ENCODE measurements at regions not wholly inside any gene's neighbourhood (a gene's known extent, or its start where the extent isn't known, plus 50 kb on each side); places are given as distances from the start of the nearest gene placed in this dataset.

GRCh38 chr5:58043032-58043945 lies 416.6 kb downstream of the PLK2 start:
- DNase-seq (ENCODE audit: low read depth): no peak
- Histone ChIP-seq H3K27me3 (ENCODE audit: control insufficient read depth, insufficient read depth, low read length) (no peaks in the 10 kb centered on the region), H3K4me3 (ENCODE audit: low read depth, low read length) (no peak overlapping the region), H3K36me3 (ENCODE audit: control insufficient read depth, insufficient read depth, low read length) (no peaks in the 10 kb centered on the region)
- TF ChIP-seq CTCF (IDR thresholded peaks at IDR 0.05; ENCODE audit: insufficient read depth, low read length, poor library complexity, severe bottlenecking): no peak

- no peaks in the 10 kb centered on the region for H3K27me3 ChIP-seq (ENCODE audit: control insufficient read depth, insufficient read depth, low read length)
- H3K36me3 ChIP-seq (ENCODE audit: control insufficient read depth, insufficient read depth, low read length): no peaks in the 10 kb centered on the region
- DNase-seq (ENCODE audit: low read depth): no peak
- TF ChIP-seq CTCF (IDR thresholded peaks at IDR 0.05; ENCODE audit: insufficient read depth, low read length, poor library complexity, severe bottlenecking): no peak
- H3K4me3 ChIP-seq (ENCODE audit: low read depth, low read length): no peak overlapping the region
These were observed 418.0 kb downstream of the PLK2 start for GRCh38 chr5:58041884-58042283.

- TF ChIP-seq CTCF (IDR thresholded peaks at IDR 0.05; ENCODE audit: insufficient read depth, low read length, poor library complexity, severe bottlenecking): no peak
- no peak for DNase-seq (ENCODE audit: low read depth)
- H3K27me3 ChIP-seq (ENCODE audit: control insufficient read depth, insufficient read depth, low read length): no peaks in the 10 kb centered on the region
- no peak overlapping the region for H3K4me3 ChIP-seq (ENCODE audit: low read depth, low read length)
- no peaks in the 10 kb centered on the region for H3K36me3 ChIP-seq (ENCODE audit: control insufficient read depth, insufficient read depth, low read length)
These were observed 419.0 kb downstream of the PLK2 start for GRCh38 chr5:58040846-58041245.

GRCh38 chr5:58040044-58040443 lies 419.8 kb downstream of the PLK2 start:
- TF ChIP-seq CTCF (IDR thresholded peaks at IDR 0.05; ENCODE audit: insufficient read depth, low read length, poor library complexity, severe bottlenecking): no peak
- DNase-seq (ENCODE audit: low read depth): no peak
- no peaks in the 10 kb centered on the region for H3K27me3 ChIP-seq (ENCODE audit: control insufficient read depth, insufficient read depth, low read length)
- no peak overlapping the region for H3K4me3 ChIP-seq (ENCODE audit: low read depth, low read length)
- H3K36me3 ChIP-seq (ENCODE audit: control insufficient read depth, insufficient read depth, low read length): no peaks in the 10 kb centered on the region

- no peaks in the 10 kb centered on the region for H3K27me3 ChIP-seq (ENCODE audit: control insufficient read depth, insufficient read depth, low read length)
- no peaks in the 10 kb centered on the region for H3K36me3 ChIP-seq (ENCODE audit: control insufficient read depth, insufficient read depth, low read length)
- DNase-seq (ENCODE audit: low read depth): no peak
- no peak overlapping the region for H3K4me3 ChIP-seq (ENCODE audit: low read depth, low read length)
- no peak for TF ChIP-seq CTCF (IDR thresholded peaks at IDR 0.05; ENCODE audit: insufficient read depth, low read length, poor library complexity, severe bottlenecking)
These were observed 422.0 kb downstream of the PLK2 start for GRCh38 chr5:58037899-58038298.

- H3K36me3 ChIP-seq (ENCODE audit: control insufficient read depth, insufficient read depth, low read length): no peaks in the 10 kb centered on the region
- no peaks in the 10 kb centered on the region for H3K27me3 ChIP-seq (ENCODE audit: control insufficient read depth, insufficient read depth, low read length)
- no peak for TF ChIP-seq CTCF (IDR thresholded peaks at IDR 0.05; ENCODE audit: insufficient read depth, low read length, poor library complexity, severe bottlenecking)
- DNase-seq (ENCODE audit: low read depth): no peak
- H3K4me3 ChIP-seq (ENCODE audit: low read depth, low read length): no peak overlapping the region
These were observed 434.1 kb downstream of the PLK2 start for GRCh38 chr5:58025809-58026208.
